Activated T-cell treated with anti-CD3 and anti-CD28 coated beads, Interleukin-2, amount 50 U/mL, for 24 hours (primary cell): ENCODE measurements at regions not wholly inside any gene's neighbourhood (a gene's known extent, or its start where the extent isn't known, plus 50 kb on each side); places are given as distances from the start of the nearest gene placed in this dataset.
"Not testable (repeated sequence)": the region's sequence is repeated elsewhere in the genome, so short reads cannot be mapped to it uniquely, and the experiment has no call there.

ENCODE experiments used
- DNase-seq: peaks from one replicate; pipeline ENCODE4 v3.0.0-alpha.2; 2020
- H3K27ac Mint-ChIP-seq: 2 replicates; pipeline ENCODE4 v1.8.0; 2020; ENCODE audit warnings: mild to moderate bottlenecking, mixed read lengths
- H3K27me3 Mint-ChIP-seq: 2 replicates; pipeline ENCODE4 v1.8.0; 2020; ENCODE audit warnings: mixed read lengths
- H3K36me3 Mint-ChIP-seq: 2 replicates; pipeline ENCODE4 v1.8.0; 2020; ENCODE audit warnings: low read depth, mixed read lengths
- H3K4me1 Mint-ChIP-seq: 2 replicates; pipeline ENCODE4 v1.8.0; 2020; ENCODE audit warnings: low read depth, mixed read lengths
- H3K4me3 Mint-ChIP-seq: 2 replicates; pipeline ENCODE4 v1.8.0; 2020; ENCODE audit warnings: mild to moderate bottlenecking, moderate library complexity, mixed read lengths
- H3K9me3 Mint-ChIP-seq: 2 replicates; pipeline ENCODE4 v1.8.0; 2020; ENCODE audit warnings: mixed read lengths

DNA sequence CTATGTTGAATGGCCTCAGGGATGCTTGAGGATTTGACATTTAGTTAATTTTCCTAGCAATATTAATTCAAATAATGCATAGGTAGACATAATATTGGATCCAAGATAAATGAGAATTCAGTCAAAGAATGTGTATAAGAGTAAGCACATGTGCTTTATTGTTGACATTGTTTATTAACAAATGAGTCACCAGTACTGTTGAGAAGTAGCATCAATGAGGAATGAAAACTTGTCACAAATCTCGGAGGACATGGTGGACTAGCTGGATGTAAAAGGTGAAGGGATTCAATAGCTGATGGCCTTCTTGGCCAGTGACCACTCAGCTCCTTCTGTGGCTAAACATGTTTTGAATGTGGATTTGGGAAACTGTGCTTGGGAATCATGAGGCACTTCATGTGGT, 1137.0 kb downstream of the HACE1 start:
- Mint-ChIP-seq H3K36me3 (no peaks in the 10 kb centered on the region), H3K4me1 (no peaks in the 10 kb centered on the region), H3K27ac (no peak overlapping the region), H3K4me3 (no peak overlapping the region), H3K9me3 (no peaks in the 10 kb centered on the region), H3K27me3 (no peaks in the 10 kb centered on the region)
- no peak for DNase-seq

DNA sequence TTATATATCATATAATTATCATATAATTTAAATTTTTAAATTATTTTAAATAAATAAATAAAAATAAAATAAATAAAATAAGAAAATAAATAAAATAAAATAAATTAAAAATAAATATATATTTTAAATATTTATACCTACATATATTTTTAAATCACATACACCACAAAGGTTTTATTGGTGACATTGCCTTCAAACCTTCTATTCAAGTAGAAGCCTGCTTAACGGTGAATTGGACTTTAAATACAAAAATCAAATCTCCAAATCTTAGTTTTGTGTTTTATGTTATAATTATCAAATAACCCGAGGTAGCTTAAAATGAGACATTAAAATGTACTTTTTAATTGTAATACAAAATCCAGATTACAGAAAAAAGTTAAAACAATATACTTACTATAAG, 1137.8 kb downstream of the HACE1 start:
- Mint-ChIP-seq H3K4me1 (no peaks in the 10 kb centered on the region), H3K4me3 (no peak overlapping the region), H3K27me3 (no peaks in the 10 kb centered on the region), H3K27ac (no peak overlapping the region), H3K9me3 (no peaks in the 10 kb centered on the region), H3K36me3 (no peaks in the 10 kb centered on the region)
- no peak for DNase-seq

DNA sequence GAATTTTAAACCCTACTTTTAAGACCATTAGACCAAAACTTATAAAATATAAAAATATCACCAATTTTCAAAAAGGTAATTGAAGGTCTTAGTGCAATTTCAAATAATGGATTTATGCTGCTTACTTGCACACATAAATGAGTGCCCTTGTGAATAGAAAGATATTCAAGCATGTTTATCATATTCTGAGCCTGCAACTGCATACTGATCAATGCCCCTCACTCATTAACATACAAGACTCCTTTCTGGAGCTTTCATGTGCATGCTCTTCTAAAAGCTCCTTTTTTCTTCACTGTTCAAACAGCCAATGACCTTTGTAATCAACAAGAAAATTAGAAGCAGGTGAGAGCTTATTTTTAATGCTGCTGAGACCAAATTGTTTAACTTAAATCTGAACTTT, 1139.3 kb downstream of the HACE1 start:
- Mint-ChIP-seq H3K4me3 (no peak overlapping the region), H3K4me1 (no peaks in the 10 kb centered on the region), H3K36me3 (no peaks in the 10 kb centered on the region), H3K9me3 (no peaks in the 10 kb centered on the region), H3K27me3 (no peaks in the 10 kb centered on the region), H3K27ac (no peak overlapping the region)
- DNase-seq = no peak

DNA sequence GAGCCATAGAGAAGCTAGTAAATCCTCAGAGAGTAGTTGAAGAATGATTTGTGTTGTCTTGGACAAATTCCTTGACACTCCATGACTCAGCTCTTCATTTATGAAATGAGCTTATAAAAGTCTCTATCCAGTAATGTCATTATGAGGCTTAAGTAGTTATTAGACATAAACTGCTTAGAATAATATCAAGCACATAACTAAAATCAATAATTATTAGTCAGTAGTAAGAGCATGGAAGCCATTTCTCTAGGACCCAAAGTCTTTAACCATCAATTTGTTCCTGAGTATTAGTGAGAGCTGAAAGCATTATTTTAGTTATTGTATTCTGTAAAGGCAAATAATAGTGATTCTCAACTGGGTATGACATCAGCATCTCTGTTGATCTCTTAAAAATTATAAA, 1140.2 kb downstream of the HACE1 start:
- no peaks in the 10 kb centered on the region for H3K36me3 Mint-ChIP-seq
- H3K9me3 Mint-ChIP-seq = no peaks in the 10 kb centered on the region
- H3K4me3 Mint-ChIP-seq = no peak overlapping the region
- H3K27me3 Mint-ChIP-seq = no peaks in the 10 kb centered on the region
- no peak overlapping the region for H3K27ac Mint-ChIP-seq
- H3K4me1 Mint-ChIP-seq = no peaks in the 10 kb centered on the region
- DNase-seq = no peak

DNA sequence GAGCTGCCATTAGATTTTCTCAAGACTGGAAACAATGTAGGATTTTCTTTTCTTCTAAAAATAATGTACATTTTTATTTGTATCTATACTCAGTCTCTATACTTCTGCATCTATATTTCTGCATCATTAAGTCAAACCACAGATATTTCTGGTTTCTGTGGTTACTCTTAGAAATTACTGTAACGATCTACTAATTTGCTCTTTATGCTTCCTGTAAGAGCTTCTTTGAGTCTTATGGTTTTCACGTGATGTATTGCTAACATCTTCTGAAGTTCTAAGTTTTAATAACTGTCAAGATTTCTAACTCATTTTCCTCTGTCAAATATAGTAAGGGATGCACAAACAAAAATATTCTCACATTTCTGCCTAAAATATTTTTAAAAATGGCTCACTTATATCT, 1144.5 kb downstream of the HACE1 start:
- H3K9me3 Mint-ChIP-seq = no peaks in the 10 kb centered on the region
- DNase-seq = no peak
- no peak overlapping the region for H3K4me3 Mint-ChIP-seq

DNA sequence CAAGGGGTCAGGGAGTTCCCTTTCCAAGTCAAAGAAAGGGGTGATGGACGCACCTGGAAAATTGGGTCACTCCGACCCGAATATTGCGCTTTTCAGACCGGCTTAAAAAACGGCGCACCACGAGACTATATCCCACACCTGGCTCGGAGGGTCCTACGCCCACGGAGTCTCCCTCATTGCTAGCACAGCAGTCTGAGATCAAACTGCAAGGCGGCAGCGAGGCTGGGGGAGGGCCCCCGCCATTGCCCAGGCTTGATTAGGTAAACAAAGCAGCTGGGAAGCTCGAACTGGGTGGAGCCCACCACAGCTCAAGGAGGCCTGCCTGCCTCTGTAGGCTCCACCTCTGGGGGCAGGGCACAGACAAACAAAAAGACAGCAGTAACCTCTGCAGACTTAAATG, 1150.5 kb downstream of the HACE1 start:
- H3K27ac Mint-ChIP-seq, H3K9me3 Mint-ChIP-seq, H3K4me3 Mint-ChIP-seq: not testable (repeated sequence)

More for the DNA sequence above, 1144.5 kb downstream of the HACE1 start:
- no peaks in the 10 kb centered on the region for H3K36me3 Mint-ChIP-seq
- H3K27ac Mint-ChIP-seq = no peak overlapping the region
- no peaks in the 10 kb centered on the region for H3K4me1 Mint-ChIP-seq
- H3K27me3 Mint-ChIP-seq = no peaks in the 10 kb centered on the region

DNA sequence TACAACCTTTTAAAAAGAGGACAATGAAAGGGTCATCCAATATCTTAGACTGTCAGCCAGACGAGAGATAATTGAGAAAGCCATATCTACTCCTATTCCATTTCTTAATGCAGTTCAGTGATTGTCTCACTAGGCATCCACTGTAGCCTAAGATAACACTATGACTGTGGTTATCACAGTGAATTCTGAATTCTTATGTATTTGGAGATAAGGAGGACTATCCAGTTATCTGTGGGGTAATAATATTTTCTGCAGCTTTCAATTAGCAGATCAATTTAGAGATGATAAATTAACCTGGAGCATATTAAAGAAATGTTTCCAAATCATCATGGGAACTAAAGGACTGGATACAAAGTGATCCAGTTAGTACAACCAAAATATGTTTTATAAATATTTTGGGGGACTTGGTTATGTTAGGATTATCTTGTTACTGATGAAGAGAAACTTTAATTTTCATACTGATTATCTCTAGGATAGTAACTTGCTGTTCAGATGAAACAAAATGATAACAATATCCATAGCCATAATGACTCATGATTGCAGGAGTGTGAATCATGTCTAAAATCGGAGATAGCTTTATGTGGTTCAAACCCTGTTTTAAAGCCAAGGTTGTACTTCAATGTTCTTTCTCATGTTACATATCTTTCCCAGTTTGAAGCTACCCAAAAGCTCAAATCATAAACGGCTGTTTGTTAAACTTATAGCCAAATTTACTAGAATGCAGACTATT, 1152.0 kb downstream of the HACE1 start:
- H3K27me3 Mint-ChIP-seq = no peaks in the 10 kb centered on the region
- no peak overlapping the region for H3K27ac Mint-ChIP-seq
- H3K9me3 Mint-ChIP-seq = no peaks in the 10 kb centered on the region
- DNase-seq = no peak
- H3K36me3 Mint-ChIP-seq = no peaks in the 10 kb centered on the region
- H3K4me3 Mint-ChIP-seq = no peak overlapping the region
- no peaks in the 10 kb centered on the region for H3K4me1 Mint-ChIP-seq

More for the DNA sequence above, 1150.5 kb downstream of the HACE1 start:
- not testable (repeated sequence) for H3K36me3 Mint-ChIP-seq, H3K27me3 Mint-ChIP-seq, H3K4me1 Mint-ChIP-seq, DNase-seq

DNA sequence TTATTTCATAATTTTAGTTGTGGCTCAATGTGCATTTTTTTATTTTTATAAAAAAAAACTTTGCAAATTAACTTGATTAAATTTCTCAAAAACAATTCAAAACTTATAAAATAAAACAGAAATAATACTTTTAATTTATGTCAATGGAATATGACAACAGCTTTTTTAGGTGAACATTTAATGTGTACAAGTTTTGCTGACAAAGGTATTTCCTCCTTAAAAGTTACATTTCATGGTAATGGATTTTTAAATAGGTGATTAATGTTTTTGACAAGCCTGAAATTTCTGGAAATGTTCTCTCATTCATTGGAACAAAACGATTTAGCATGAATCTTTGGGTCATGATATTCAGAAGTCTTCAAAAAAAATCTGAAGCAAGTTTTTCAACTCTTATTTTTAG, 1160.0 kb downstream of the HACE1 start:
- Mint-ChIP-seq H3K9me3 (no peaks in the 10 kb centered on the region), H3K4me1 (no peaks in the 10 kb centered on the region), H3K4me3 (no peak overlapping the region), H3K27ac (no peak overlapping the region), H3K27me3 (no peaks in the 10 kb centered on the region), H3K36me3 (no peaks in the 10 kb centered on the region)
- DNase-seq = no peak

DNA sequence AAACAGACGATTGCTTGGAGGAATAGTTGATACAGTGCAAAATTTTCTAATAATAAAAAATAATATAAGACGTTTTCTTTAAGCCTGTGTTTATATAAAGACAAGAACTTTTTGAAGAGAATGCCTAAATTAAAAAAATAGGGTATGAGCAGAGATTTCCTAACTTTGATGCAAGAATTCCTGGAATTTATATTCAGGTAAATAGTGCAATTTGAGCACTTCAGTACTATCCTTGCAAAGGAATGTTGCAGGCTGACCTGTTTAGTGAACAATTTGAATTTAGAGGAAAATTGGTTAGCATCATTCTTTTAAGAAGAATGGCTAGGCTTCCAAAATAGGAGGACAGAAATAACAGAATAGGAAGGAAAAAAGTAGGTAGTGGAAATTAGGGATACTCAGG, 1172.3 kb downstream of the HACE1 start:
- Mint-ChIP-seq H3K36me3 (no peaks in the 10 kb centered on the region), H3K27ac (no peak overlapping the region), H3K4me1 (no peaks in the 10 kb centered on the region), H3K9me3 (peaks cover 3% of the 10 kb centered on the region), H3K4me3 (no peak overlapping the region), H3K27me3 (no peaks in the 10 kb centered on the region)
- DNase-seq = no peak

DNA sequence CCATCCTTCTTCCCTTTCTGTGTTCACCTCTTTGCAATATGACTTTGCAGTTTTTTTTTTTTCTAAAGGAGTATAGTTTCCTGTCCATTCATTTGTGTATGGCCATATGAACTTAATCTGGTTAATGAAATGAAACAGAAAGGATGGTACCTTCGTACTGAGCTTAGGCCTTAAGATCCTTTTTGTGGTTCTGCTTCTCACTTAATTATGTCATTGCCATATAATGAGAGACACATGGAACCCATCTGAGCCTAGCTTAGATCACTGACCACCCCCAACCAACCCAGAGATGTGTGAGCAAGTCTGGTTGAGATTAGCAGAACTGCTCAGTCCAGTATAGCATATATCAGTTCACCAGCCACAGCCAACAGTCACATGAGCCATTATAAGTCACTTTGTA, 1179.6 kb downstream of the HACE1 start:
- Mint-ChIP-seq H3K27ac (no peak overlapping the region), H3K4me3 (no peak overlapping the region), H3K9me3 (no peaks in the 10 kb centered on the region), H3K36me3 (no peaks in the 10 kb centered on the region), H3K27me3 (no peaks in the 10 kb centered on the region), H3K4me1 (peaks cover 2% of the 10 kb centered on the region)
- no peak for DNase-seq

DNA sequence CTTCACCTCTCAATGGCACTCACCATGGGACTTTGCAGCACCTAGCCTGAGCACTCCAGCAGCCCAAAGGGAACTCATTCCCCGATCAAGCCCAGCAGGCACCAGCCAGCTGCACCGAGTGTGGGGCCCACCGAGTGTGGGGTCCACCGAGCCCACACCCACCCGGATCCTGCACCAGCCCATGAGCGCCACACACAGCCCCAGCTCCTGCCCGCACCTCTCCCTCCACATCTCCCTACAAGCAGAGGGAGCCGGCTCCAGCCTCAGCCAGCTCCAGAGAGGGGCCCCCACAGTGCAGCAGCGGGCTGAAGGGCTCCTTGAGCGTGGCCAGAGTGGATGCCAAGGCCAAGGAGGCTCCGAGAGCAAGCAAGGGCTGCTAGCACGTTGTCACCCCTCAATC, 1182.4 kb downstream of the HACE1 start:
- peaks cover 2% of the 10 kb centered on the region for H3K4me1 Mint-ChIP-seq

DNA sequence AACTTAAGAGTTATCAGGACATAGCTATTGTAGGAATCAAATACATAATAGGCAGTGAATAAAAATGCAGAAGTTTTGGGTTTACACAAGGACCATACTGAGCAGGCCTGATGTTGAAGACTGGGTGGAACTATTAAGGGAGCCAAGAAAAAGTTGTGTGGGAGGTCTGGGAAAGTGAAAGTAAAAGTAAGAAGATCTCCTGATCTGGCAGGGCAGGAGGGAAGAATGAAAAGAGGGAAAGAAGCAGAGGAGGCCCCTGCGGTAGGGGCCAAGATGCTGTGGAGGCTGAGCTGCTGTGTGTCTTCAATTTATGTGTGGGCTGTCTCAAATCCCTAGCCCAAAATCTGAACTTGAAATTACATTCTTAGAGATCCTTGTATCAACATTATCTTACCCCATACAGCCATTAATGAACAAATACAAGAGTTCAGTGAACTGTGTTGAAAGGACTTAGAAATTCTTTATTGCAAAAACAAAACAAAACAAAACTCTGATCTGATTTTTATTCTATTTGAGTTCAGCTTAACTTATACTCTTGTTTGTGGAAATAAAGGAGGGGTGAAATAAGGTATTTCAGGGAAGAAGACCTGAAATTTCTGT, 1183.8 kb downstream of the HACE1 start:
- H3K4me3 Mint-ChIP-seq = no peak overlapping the region
- no peaks in the 10 kb centered on the region for H3K27me3 Mint-ChIP-seq
- H3K36me3 Mint-ChIP-seq = no peaks in the 10 kb centered on the region
- no peak overlapping the region for H3K27ac Mint-ChIP-seq
- no peaks in the 10 kb centered on the region for H3K9me3 Mint-ChIP-seq
- DNase-seq = no peak
- peaks cover 2% of the 10 kb centered on the region for H3K4me1 Mint-ChIP-seq

More for the DNA sequence above, 1182.4 kb downstream of the HACE1 start:
- no peak overlapping the region for H3K27ac Mint-ChIP-seq
- H3K4me3 Mint-ChIP-seq = no peak overlapping the region
- H3K36me3 Mint-ChIP-seq = no peaks in the 10 kb centered on the region
- no peaks in the 10 kb centered on the region for H3K9me3 Mint-ChIP-seq
- DNase-seq = no peak
- H3K27me3 Mint-ChIP-seq = no peaks in the 10 kb centered on the region

DNA sequence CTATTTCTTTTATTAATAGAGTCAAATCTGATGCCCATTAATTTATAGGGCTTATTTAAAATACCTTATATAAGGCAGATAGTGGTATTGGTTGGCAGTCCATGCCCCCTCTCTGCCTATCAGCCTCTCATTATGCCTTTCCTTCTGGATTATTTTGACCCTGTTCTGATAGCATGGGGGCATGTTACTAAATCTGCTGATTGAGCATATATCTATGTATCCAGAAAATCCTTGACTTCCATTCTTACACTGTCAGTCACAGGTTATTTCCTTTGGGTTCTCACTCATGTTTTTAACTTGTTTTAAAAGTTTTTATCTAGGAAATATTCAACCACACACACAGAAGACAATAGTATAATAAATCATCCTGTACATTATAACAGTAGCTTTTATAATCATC, 1184.9 kb downstream of the HACE1 start:
- H3K9me3 Mint-ChIP-seq = no peaks in the 10 kb centered on the region
- H3K36me3 Mint-ChIP-seq = no peaks in the 10 kb centered on the region
- no peak overlapping the region for H3K27ac Mint-ChIP-seq
- peaks cover 2% of the 10 kb centered on the region for H3K4me1 Mint-ChIP-seq
- no peak overlapping the region for H3K4me3 Mint-ChIP-seq
- no peaks in the 10 kb centered on the region for H3K27me3 Mint-ChIP-seq
- no peak for DNase-seq

DNA sequence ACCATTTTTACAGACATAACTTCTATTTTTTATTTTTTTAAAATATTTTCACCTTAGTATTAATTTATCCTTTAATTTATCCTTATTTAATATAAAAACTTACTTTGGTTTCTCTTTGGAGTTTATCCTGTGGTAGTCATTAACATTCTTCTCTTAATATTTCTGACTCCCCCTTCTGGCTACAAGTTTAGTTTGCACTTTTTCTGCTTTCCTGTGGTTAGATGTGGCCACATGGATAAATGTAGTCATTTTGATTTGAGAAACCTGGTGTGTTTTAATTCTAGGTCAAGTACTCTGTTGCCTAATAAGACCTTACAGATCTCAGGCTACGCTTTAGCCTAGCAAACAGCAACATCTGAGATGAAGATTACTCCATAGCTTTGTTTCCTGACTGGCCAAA, 1187.5 kb downstream of the HACE1 start:
- H3K27ac Mint-ChIP-seq = no peak overlapping the region
- no peaks in the 10 kb centered on the region for H3K27me3 Mint-ChIP-seq
- H3K4me3 Mint-ChIP-seq = no peak overlapping the region
- no peaks in the 10 kb centered on the region for H3K9me3 Mint-ChIP-seq
- H3K4me1 Mint-ChIP-seq = peaks cover 2% of the 10 kb centered on the region
- DNase-seq = no peak
- H3K36me3 Mint-ChIP-seq = no peaks in the 10 kb centered on the region

DNA sequence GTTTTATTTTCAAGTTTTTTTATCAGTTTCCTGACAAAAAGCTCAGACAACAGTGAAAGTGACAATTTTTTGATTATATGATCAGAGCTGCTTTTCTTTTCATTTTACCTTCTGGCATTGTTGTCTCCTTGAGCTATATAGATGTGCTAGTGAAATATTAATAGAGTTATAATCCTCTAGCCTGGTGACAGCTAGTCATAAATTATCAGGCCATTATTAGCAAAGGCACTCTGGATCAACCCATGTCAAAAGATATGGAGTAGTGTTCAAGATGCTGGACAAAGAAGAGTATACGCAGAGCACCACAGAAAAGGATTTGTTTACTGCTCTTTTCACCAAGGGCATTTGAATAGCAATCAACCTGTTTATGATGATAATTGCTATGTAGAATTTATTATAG, 1230.1 kb downstream of the HACE1 start:
- H3K9me3 Mint-ChIP-seq = peaks cover 8% of the 10 kb centered on the region
- H3K27me3 Mint-ChIP-seq = no peaks in the 10 kb centered on the region
- H3K27ac Mint-ChIP-seq = no peak overlapping the region

More for the DNA sequence above, 1230.1 kb downstream of the HACE1 start:
- no peak for DNase-seq
- Mint-ChIP-seq H3K4me3 (no peak overlapping the region), H3K4me1 (no peaks in the 10 kb centered on the region), H3K36me3 (no peaks in the 10 kb centered on the region)
